H1 (cell line): ENCODE measurements at regions not wholly inside any gene's neighbourhood (a gene's known extent, or its start where the extent isn't known, plus 50 kb on each side); places are given as distances from the start of the nearest gene placed in this dataset.

ENCODE experiments used
- CHD1 ChIP-seq: IDR thresholded peaks from 2 replicates; pipeline ENCODE4 v1.6.1; 2012; ENCODE audit warnings: low read depth, low read length, improper control_type of control experiment
- CHD7 ChIP-seq: fragments of 300-600 bp; sonication (generic); IDR thresholded peaks from 2 replicates; pipeline ENCODE4 v1.7.1; 2012; ENCODE audit warnings: low read length, moderate library complexity, mild to moderate bottlenecking, inconsistent platforms; ENCODE audit not compliant: insufficient replicate concordance
- CREB1 ChIP-seq: IDR thresholded peaks from 2 replicates; pipeline ENCODE4 v1.6.1; 2012; ENCODE audit warnings: inconsistent platforms
- CTCF ChIP-seq, 3 experiments: IDR thresholded peaks; 1 replicate in 2 of 3; 2 replicates in 1 of 3; pipeline versions ENCODE4 v1.5.1 to v1.6.1; 2011; ENCODE audit warnings: low read length in 3 of 3, mild to moderate bottlenecking in 3 of 3, inconsistent platforms in 2 of 3, low read depth in 1 of 3, moderate library complexity in 1 of 3; ENCODE audit not compliant: insufficient read depth in 1 of 3; ENCODE audit errors: control extremely low read depth in 1 of 3
- E2F6 ChIP-seq: IDR thresholded peaks from 2 replicates; pipeline ENCODE4 v1.6.1; 2012; ENCODE audit warnings: inconsistent platforms
- POU5F1 ChIP-seq: IDR thresholded peaks from 2 replicates; pipeline ENCODE4 v1.6.1; 2011; ENCODE audit warnings: low read depth, mild to moderate bottlenecking, low read length, moderate library complexity
- RXRA ChIP-seq: IDR thresholded peaks from 2 replicates; pipeline ENCODE4 v1.6.1; 2011; ENCODE audit warnings: low read depth, mild to moderate bottlenecking, low read length, moderate library complexity; ENCODE audit not compliant: insufficient read depth
- SRF ChIP-seq: IDR thresholded peaks from 2 replicates; pipeline ENCODE4 v1.6.1; 2011; ENCODE audit warnings: mild to moderate bottlenecking, low read depth, low read length, moderate library complexity
- YY1 ChIP-seq: IDR thresholded peaks from 2 replicates; pipeline ENCODE4 v1.6.1; 2011; ENCODE audit warnings: low read depth, mild to moderate bottlenecking, low read length

- no peak for TF ChIP-seq CHD7
- no peak for TF ChIP-seq CHD1
- no peak for TF ChIP-seq CTCF (IDR thresholded peaks at IDR 0.05; ENCODE audit: control extremely low read depth in 1 of 3, insufficient read depth in 1 of 3, low read depth in 1 of 3, low read length in 3 of 3)
- TF ChIP-seq SRF = no peak
- TF ChIP-seq YY1 = no peak
- TF ChIP-seq RXRA = no peak
- TF ChIP-seq POU5F1 = no peak
- TF ChIP-seq CREB1 = no peak
- no peak for TF ChIP-seq E2F6
These were observed 1429.5 kb upstream of the ACVR2A start (continued) for GRCh38 chr2:146415291-146415690.
